PFSK-1 (cell line): ENCODE measurements at regions not wholly inside any gene's neighbourhood (a gene's known extent, or its start where the extent isn't known, plus 50 kb on each side); places are given as distances from the start of the nearest gene placed in this dataset.

Source experiments
- POLR2AphosphoS5 ChIP-seq: IDR thresholded peaks from 2 replicates; pipeline ENCODE4 v1.6.1; 2012; ENCODE audit warnings: low read depth, mild to moderate bottlenecking, control low read depth, low read length, moderate library complexity
- TAF1 ChIP-seq: IDR thresholded peaks from 2 replicates; pipeline ENCODE4 v1.6.1; 2012; ENCODE audit warnings: low read length, control low read depth, borderline replicate concordance; ENCODE audit not compliant: insufficient read depth

GRCh38 chr10:28906011-28906411 is 228.7 kb downstream of the BAMBI start:
- TF ChIP-seq POLR2AphosphoS5 (no peak), TAF1 (peak; percentile 9; the same call in 1 of the 2 replicates)
